Stimulated activated CD4-positive, alpha-beta T cell treated with anti-CD3 and anti-CD28 coated beads, TNF-alpha, amount 100 ng/mL, for 4 hours (primary cell): ENCODE measurements at regions not wholly inside any gene's neighbourhood (a gene's known extent, or its start where the extent isn't known, plus 50 kb on each side); places are given as distances from the start of the nearest gene placed in this dataset.

ENCODE experiments used
- DNase-seq, 3 experiments: peaks; one replicate each; pipeline ENCODE4 v3.0.0-alpha.2; 2020; ENCODE audit warnings: low read depth in 3 of 3

- DNase-seq: no peak
Observed at GRCh38 chr13:76440568-76440967, 445.6 kb downstream of the KCTD12 start.

- DNase-seq: no peak
Observed at GRCh38 chr13:76439546-76439945, 446.7 kb downstream of the KCTD12 start.

- DNase-seq: no peak
Observed at GRCh38 chr13:76438050-76438449, 448.2 kb downstream of the KCTD12 start.

- no peak for DNase-seq
Observed at GRCh38 chr13:76425935-76426334, 460.3 kb downstream of the KCTD12 start.

GRCh38 chr13:76421011-76421410 lies 465.2 kb downstream of the KCTD12 start:
- no peak for DNase-seq

GRCh38 chr13:76418404-76418803 lies 467.8 kb downstream of the KCTD12 start:
- DNase-seq: no peak

GRCh38 chr13:76414320-76414719 lies 471.9 kb downstream of the KCTD12 start:
- no peak for DNase-seq

GRCh38 chr13:76406243-76406642 lies 480.0 kb downstream of the KCTD12 start:
- no peak for DNase-seq

GRCh38 chr13:76398425-76398824 lies 487.8 kb downstream of the KCTD12 start:
- DNase-seq: no peak

- no peak for DNase-seq
Observed at GRCh38 chr13:76397413-76397812, 488.8 kb downstream of the KCTD12 start.

GRCh38 chr13:76389321-76389720 lies 496.9 kb downstream of the KCTD12 start:
- no peak for DNase-seq

- DNase-seq: no peak
Observed at GRCh38 chr13:76387566-76387965, 498.6 kb downstream of the KCTD12 start.

GRCh38 chr13:76386321-76386720 lies 499.9 kb downstream of the KCTD12 start:
- no peak for DNase-seq

- DNase-seq: no peak
Observed at GRCh38 chr13:76385586-76385985, 500.6 kb downstream of the KCTD12 start.

GRCh38 chr13:76383676-76384461 lies 502.3 kb downstream of the KCTD12 start:
- no peak for DNase-seq

- no peak for DNase-seq
Observed at GRCh38 chr13:76380446-76381065, 505.6 kb downstream of the KCTD12 start.

GRCh38 chr13:76379341-76380105 lies 506.7 kb downstream of the KCTD12 start:
- DNase-seq: no peak

- DNase-seq: no peak
Observed at GRCh38 chr13:76378767-76379166, 507.4 kb downstream of the KCTD12 start.

- DNase-seq: no peak
Observed at GRCh38 chr13:76363682-76364289, 522.4 kb downstream of the KCTD12 start.

GRCh38 chr13:76361868-76362267 lies 524.3 kb downstream of the KCTD12 start:
- no peak for DNase-seq

- no peak for DNase-seq
Observed at GRCh38 chr13:76351541-76352229, 534.5 kb downstream of the KCTD12 start.

- no peak for DNase-seq
Observed at GRCh38 chr13:76350399-76350798, 535.8 kb downstream of the KCTD12 start.
